AML-193 (cell line): ENCODE measurements at regions not wholly inside any gene's neighbourhood (a gene's known extent, or its start where the extent isn't known, plus 50 kb on each side); places are given as distances from the start of the nearest gene placed in this dataset.

ENCODE experiments used
- DNase-seq, 2 experiments: peaks; one replicate each; lab custom pipeline; 2025; lab: John Stamatoyannopoulos, UW

- DNase-seq: no peak
Measured at GRCh38 chr12:17540921-17541320, 549.1 kb downstream of the RERGL start.

- no peak for DNase-seq
Measured at GRCh38 chr12:17528394-17528793, 561.6 kb downstream of the RERGL start.

DNA sequence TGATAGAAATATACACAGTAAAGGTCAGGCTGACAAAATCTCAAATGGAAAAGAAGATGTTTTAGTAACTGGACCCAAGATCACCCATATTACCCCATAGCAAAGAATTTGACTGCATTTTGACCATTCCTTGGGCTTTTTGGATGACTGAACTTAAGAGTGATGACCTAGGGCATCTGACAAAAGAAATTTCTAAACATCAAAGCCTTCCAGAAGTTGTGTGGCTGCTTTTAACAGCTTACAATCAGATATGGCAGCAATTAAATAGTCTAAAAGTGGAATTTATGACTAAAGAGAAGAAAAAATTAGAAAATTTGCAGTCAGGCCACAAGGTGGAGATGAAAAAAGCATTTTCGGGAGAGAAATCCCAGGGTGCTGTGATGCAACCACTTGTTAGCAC lies 563.0 kb downstream of the RERGL start:
- no peak for DNase-seq

- DNase-seq: peak in 1 of 2 experiments; percentile 0
Measured at GRCh38 chr12:17511369-17511768, 578.6 kb downstream of the RERGL start.

GRCh38 chr12:17507336-17507735 lies 582.7 kb downstream of the RERGL start:
- DNase-seq: no peak

GRCh38 chr12:17503742-17504141 lies 586.3 kb downstream of the RERGL start:
- no peak for DNase-seq

GRCh38 chr12:17489452-17489851 lies 600.5 kb downstream of the RERGL start:
- no peak for DNase-seq

DNA sequence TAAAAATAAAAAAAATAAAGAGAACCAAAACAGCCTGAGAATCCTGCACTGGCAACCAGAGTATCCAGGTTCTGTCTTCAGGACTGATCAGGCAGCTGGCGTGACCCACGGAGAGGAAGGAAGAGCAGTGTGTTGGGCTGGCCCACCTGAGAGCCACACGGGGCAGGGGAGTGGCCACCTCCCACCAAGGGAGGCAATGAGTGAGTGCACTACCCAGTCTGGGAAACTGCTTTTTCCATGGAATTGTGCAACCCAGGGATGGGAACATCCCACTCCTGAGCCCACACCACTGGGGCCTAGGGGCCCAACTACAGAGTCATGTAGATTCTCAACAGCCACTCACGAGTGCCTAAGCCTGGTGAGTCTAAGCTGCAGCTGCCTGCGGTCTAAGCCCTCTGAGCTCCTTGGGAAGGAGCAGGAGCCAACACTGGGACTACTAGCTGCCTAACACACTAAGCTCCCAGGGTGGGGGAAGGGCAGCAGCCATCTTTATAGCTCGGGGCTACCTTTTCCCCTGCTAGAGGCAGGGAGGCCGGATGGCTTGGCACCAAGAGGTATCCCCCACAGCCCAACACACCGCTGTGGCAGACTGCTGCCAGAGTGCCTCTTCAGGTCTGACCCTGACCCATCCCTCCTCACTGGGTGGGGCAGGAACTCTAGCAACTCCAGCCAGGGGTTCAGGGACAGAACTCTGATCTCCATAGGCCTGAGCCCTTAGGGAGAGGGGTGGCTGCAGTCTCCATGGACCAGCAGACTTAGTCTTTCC lies 610.9 kb downstream of the RERGL start:
- DNase-seq: no peak

DNA sequence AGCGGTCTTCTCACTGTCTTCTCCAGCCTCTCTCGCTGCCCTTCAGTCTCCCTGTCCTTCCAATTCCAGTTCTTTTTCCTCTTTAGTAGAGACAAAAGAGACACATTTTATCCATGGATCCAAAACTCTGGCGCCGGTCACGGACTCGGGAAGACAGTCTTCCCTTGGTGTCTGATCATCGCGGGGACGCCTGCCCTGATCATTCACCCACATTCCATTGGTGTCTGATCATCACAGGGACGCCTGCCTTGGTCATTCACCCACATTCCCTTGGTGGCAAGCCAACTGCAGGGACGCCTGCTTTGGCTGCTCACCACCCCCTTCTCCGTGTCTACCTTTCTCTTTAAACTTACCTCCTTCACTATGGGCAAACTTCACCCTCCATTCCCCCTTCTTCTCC lies 619.5 kb downstream of the RERGL start:
- no peak for DNase-seq

GRCh38 chr12:17459214-17459613 lies 630.8 kb downstream of the RERGL start:
- DNase-seq: no peak

DNA sequence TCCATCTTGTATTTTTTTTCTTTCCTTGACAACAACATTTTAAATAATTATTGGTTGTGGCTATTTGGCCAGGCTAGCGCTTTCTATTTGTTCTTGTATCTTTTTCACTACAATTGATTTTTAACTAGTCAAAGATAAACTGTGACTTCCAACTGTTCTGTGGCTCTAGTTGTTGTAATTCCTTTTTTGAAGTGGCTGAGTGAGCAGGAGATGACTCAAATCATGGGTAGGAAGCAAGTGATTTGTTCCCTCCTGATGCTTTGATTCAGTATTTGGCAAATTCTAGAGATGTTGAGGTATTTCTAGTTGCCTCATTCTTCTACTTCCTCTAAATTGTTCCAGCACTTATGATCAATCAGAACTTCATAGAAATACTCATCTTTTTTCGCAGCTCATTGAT lies 633.5 kb downstream of the RERGL start:
- DNase-seq: no peak

DNA sequence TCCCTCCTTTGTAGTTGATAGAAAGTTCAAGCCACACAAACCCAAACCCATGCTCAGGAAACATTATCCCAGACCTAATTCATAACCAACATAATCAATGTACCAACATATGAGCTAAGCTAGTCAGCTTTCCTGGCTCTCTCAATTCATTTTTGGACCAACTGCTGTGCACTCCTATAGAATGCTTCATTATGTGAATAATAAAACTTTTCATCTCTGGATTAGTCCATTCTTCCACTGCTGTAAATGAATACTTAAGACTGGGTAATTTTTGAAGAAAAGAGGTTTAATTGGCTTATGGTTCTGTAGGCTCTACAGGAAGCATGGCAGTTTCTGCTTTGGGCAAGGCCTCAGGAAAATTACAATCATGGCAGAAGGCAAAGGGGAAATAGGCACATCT lies 651.9 kb downstream of the RERGL start:
- no peak for DNase-seq

GRCh38 chr12:17416748-17417147 lies 673.2 kb downstream of the RERGL start:
- DNase-seq: no peak

DNA sequence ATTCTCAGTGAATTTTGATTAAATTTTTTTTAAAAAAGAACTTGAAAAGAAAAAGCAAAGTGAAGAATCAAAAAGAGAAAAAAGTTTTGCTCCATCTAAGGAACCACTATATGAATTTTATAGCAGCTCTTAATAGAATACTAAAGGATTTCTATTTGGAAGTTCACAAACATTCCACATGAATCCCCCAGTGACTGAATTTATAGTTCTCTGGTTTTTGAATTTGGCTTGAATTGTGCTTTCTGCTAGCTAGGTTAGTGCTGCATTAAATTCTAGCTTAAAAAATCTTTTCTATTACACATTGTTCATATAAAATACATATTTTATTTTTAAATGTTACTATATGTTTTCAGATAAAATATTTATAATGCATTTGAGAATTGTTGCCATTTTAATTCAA lies 675.4 kb downstream of the RERGL start:
- DNase-seq: no peak

DNA sequence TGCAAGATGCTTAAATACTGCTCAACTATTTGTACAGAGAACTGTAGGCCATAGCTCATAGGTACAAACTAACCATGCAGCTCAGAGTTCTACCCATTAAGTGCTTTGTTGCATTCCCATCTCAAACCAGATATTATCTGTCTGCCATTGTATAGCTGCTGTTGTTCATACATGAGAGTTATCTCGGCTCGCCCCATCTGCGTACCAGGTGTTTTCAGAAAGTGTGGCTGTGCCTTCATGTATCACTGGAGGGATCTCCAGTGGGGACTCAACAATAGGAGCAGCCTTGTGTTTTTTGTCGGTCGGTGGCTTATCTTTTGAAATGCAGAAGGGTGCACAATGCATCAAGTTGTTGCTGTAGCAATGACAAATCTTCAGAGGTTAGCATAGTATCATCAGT lies 678.3 kb downstream of the RERGL start:
- no peak for DNase-seq

DNA sequence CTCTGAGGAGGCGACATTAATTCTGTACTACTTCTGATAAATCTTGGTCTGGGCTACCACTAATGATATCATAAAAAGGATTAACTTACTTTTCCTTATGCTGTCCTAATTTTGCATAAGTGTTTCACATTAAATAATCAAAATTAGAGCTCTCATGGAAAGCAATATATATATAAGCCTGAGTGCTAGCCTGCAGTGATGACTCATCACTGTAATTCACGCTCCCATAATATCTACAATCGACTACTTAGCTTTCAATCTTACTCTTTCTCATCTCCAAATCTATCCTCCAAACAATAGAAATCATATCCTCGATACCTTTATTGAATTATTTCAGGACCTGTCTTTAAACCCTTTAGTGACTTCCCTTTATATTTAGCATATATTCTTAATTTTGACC lies 701.3 kb downstream of the RERGL start:
- DNase-seq: no peak

DNA sequence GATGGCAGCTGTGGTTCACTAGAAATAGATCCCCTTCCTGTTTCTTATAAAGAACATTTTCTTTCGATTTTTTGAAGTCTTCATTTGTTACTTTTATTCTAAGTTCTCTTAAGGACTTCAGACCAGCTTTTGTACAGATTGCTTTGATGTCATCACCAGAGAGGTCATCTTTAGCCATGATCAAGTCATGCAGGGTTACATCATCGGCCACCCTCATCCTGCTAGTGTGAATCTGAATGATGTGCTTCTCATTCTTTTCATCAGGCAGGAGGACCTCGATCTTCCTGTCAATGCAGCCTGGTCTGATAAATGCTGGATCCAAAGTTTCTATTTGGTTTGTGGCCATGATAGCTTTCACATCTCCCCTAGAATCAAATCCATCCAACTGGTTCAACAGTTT lies 706.7 kb downstream of the RERGL start:
- DNase-seq: no peak

GRCh38 chr12:17381211-17381610 lies 708.8 kb downstream of the RERGL start:
- DNase-seq: no peak

- no peak for DNase-seq
Measured at GRCh38 chr12:17372508-17372907, 717.5 kb downstream of the RERGL start.

DNA sequence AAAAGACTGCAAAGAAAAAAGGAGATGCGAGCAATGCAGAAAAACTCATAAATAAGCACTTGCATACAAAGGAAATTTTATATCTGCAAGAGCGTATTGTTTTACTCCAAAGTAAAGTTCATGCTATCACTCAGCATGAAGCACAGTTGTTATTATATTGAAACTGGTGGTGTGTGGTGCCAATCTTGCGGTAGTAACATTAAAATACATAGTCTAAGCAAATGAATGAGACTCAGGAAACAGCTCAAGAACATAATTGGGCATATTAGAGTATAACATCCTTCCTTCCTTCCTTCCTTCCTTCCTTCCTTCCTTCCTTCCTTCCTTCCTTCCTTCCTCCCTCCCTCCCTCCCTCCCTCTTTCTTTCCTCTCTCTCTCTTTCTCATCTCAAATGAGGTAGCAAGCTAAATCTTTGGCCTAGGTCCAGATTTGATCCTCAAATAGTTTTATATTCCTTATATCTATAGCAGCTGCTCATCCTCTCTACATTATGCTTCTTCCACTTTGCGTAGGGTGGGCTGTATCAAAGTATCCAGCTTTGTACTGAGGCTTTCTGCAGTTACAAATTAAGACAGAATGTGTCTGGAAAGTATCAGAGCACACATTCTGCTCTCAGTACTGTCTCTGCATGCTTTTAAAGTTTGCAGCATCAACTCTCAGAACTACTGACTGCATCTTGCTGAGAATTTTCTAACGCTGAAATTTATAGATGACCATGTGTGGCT lies 718.3 kb downstream of the RERGL start:
- DNase-seq: no peak

DNA sequence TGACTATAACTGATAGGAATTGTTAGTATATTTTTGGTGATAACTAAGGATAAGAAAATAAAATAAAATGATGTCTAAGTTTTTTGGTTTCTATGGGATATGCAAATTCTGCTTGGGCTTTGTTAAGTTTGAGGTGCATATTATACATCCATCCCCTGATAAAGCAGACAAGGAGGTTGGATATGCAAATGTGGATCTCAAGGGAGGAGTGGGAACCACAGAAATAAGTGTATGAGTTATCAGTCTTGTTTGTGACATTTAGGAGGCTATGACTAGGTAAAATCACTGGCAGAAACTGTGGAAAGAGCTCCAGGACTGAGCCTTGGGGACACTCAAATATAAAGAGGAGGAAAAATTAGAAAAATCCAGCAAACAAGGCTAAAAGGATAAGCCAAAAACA lies 719.4 kb downstream of the RERGL start:
- DNase-seq: no peak

GRCh38 chr12:17369556-17369955 lies 720.4 kb downstream of the RERGL start:
- DNase-seq: no peak

GRCh38 chr12:17361224-17361623 lies 728.8 kb downstream of the RERGL start:
- no peak for DNase-seq

- DNase-seq: no peak
Measured at GRCh38 chr12:17358835-17359234, 731.2 kb downstream of the RERGL start.
